ENCODE measurements at regions not wholly inside any gene's neighbourhood (a gene's known extent, or its start where the extent isn't known, plus 50 kb on each side); places are given as distances from the start of the nearest gene placed in this dataset.

GRCh38 chrX:39653691-39654090, 444.1 kb downstream of the BCOR start:
- ATAC-seq, result no peak

- ATAC-seq, result no peak
Observed at GRCh38 chrX:39654183-39654925, 443.4 kb downstream of the BCOR start.

- ATAC-seq, result no peak
Observed at GRCh38 chrX:39654952-39655351, 442.8 kb downstream of the BCOR start.

- ATAC-seq, result no peak
Observed at GRCh38 chrX:39661116-39661907, 436.4 kb downstream of the BCOR start.

- no peak for ATAC-seq
Observed at GRCh38 chrX:39665830-39666518, 431.8 kb downstream of the BCOR start.

GRCh38 chrX:39667191-39667590, 430.6 kb downstream of the BCOR start:
- ATAC-seq, result no peak

GRCh38 chrX:39667736-39668482, 429.8 kb downstream of the BCOR start:
- no peak for ATAC-seq

GRCh38 chrX:39669668-39670067, 428.1 kb downstream of the BCOR start:
- no peak for ATAC-seq

GRCh38 chrX:39670281-39670680, 427.5 kb downstream of the BCOR start:
- no peak for ATAC-seq

GRCh38 chrX:39672405-39672804, 425.4 kb downstream of the BCOR start:
- no peak for ATAC-seq

- no peak for ATAC-seq
Observed at GRCh38 chrX:39674490-39675161, 423.1 kb downstream of the BCOR start.

- ATAC-seq, result no peak
Observed at GRCh38 chrX:39675162-39675553, 422.6 kb downstream of the BCOR start.

- no peak for ATAC-seq
Observed at GRCh38 chrX:39675619-39676018, 422.1 kb downstream of the BCOR start.

GRCh38 chrX:39676434-39676833, 421.3 kb downstream of the BCOR start:
- ATAC-seq, result no peak

GRCh38 chrX:39677585-39677977, 420.2 kb downstream of the BCOR start:
- no peak for ATAC-seq

GRCh38 chrX:39677978-39678791, 419.6 kb downstream of the BCOR start:
- no peak for ATAC-seq

GRCh38 chrX:39678914-39679313, 418.8 kb downstream of the BCOR start:
- no peak for ATAC-seq

GRCh38 chrX:39679497-39680157, 418.1 kb downstream of the BCOR start:
- no peak for ATAC-seq

- ATAC-seq, result no peak
Observed at GRCh38 chrX:39681885-39682284, 415.9 kb downstream of the BCOR start.

- no peak for ATAC-seq
Observed at GRCh38 chrX:39682778-39683177, 415.0 kb downstream of the BCOR start.

- ATAC-seq, result no peak
Observed at GRCh38 chrX:39688219-39688575, 409.6 kb downstream of the BCOR start.

Data from esophagus mucosa (tissue), 1 donor.